Urothelium cell line (cell line): ENCODE measurements at regions not wholly inside any gene's neighbourhood (a gene's known extent, or its start where the extent isn't known, plus 50 kb on each side); places are given as distances from the start of the nearest gene placed in this dataset.
A peak's percentile ranks its signal among the peaks of the same experiment; 100 is the strongest.

Experiments used
- DNase-seq: peaks from one replicate; pipeline ENCODE4 v3.0.0; 2011; ENCODE audit warnings: low spot score, mixed read lengths
- FAIRE-seq: peaks from 2 replicates; lab custom pipeline; 2011; peaks lifted over from hg19 to GRCh38; lab: Jason Lieb, UNC

DNA sequence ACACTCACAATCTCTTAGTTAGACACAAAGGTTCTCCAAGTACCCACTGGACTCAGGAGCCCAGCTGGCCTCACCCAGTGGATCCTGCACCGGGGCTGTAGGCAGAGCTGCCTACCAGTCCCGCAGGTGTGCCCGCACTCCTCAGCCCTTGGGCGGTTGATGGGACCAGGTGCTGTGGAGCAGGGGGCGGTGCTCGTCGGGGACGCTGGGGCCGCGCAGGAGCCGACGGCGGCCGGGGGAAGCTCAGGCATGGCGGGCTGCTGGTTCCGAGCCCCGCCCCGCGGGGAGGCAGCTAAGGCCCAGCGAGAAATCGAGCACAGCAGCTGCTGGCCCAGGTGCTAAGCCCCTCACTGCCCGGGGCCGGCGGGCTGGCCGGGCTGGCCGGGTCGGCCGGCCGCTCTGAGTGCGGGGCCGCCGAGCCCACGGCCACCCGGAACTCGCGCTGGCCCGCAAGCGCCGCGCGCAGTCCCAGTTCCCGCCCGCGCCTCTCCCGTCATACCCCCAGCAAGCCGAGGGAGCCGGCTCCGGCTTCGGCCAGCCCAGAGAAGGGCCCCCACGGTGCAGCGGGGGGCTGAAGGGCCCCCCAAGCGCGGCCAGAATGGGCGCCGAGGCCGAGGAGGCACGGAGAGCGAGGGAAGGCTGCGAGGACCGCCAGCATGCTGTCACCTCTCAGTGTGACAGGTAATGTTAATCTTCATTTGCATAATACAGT is 506.8 kb downstream of the LRFN5 start:
- no peak for FAIRE-seq
- no peak for DNase-seq

DNA sequence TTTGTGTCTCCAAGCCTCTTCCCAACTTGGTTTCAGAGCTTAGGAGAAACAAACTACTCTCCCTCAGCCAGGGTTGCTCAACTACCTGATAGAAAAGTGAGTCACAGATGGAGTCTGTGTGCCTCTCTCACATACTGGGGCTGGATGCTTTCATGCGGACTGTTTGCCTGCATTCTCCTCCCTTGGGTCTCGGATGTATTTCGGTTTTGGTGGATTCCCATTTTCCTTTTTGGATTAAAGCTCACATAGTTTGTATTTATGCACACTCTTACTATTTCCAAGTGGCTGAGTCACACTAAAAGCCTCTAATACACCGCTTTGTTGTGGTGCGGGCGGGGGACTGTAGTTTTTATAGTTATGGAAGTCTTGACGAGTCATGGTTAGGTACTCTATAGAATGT is 505.4 kb downstream of the LRFN5 start:
- DNase-seq: peak; percentile 21

DNA sequence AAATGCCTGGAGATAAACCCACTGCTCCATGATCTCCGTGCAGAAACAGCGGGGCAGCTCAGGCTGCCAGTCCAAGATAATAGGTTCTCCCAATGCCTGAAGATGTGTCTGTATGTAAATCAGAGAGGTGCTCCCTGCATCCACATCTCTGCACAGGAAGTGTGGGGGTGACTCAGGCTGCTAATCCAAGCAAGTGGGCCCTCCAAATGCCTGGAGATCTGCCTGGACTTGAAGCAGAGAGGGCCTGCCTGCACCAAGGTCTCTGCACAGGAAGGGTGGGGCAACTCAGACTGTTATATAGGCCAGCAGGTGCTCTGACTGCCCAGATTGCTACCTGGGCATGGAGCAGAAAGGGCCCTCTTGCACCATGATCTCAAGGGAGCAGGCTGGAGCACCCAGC is 504.7 kb downstream of the LRFN5 start:
- DNase-seq (no peak), FAIRE-seq (no peak)

More for the DNA sequence above, 505.4 kb downstream of the LRFN5 start:
- FAIRE-seq: no peak

DNA sequence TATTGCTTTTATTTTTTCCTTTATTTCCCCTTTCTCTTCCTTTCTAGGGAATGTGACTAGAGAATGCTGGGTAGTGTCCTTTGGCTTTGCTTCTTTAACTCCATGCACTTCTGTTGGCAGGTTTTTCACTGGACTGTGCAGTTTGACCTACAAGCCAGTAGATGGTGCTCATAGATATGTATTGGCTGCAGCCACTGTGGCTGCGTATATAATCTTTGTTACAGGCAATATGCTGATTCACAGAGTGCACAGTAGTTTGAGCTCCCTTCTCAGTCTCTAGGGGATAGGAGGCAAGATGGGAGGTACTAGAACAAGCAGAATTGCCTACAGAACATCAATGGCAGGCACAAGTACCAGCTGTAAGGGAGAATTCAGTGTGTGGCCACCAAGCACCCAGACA is 503.5 kb downstream of the LRFN5 start:
- DNase-seq: no peak

DNA sequence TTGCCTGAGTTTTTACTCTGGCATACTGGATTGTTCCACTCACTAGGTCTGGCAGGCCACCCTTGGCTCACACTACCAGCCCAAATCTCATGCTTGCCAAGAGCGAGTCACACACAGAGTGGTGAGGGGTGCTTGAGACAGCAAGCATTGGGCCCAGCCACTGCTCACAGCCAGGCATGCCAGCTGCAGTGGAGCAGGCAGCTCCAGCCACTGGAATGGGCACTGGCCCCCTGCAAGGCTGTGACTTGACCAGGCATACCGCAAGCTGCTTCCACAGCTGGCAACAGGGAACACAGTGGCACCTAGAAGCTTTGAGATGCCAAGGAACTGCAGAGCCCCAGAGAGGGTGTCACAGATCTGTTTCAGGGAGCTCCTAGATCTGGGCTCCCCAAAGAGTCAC is 488.5 kb downstream of the LRFN5 start:
- DNase-seq (no peak), FAIRE-seq (no peak)

More for the DNA sequence above, 503.5 kb downstream of the LRFN5 start:
- no peak for FAIRE-seq

DNA sequence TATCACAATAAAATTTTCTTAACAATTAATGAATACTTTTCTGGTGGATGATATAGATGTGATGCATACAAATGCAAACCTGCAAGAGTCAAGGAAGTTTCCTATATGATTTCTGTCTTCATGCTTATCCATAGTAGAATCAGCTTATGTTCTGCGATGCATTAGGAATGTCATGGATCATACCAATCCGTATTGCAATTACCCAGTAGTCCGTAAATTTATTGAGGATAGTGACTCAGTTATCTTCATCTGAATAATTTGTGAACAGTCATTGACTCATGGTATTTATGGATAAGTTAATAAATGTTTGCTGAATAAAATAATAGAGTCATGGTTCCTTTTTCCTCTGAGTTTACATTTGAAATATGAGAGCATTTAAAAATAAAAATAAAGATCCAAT is 483.4 kb downstream of the LRFN5 start:
- no peak for DNase-seq
- FAIRE-seq: no peak

DNA sequence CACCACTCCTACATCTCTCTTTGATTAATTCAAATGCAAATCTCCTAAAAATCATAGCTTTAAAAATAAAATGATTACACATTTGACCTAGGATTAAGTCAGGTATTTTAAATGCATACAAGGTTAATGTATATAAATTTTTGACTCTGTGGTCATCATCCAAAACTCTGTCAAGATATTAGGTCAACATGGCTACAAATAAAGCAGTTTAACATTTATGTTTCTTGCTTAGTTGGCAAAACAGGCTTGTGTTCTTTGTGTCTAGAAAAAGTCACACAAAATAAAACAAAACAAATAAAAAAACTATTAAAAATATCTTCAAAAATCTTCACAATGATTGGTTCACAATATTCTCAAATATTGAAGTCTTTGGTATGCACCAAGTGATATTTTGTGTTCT is 473.2 kb downstream of the LRFN5 start:
- DNase-seq: no peak
- FAIRE-seq: no peak

DNA sequence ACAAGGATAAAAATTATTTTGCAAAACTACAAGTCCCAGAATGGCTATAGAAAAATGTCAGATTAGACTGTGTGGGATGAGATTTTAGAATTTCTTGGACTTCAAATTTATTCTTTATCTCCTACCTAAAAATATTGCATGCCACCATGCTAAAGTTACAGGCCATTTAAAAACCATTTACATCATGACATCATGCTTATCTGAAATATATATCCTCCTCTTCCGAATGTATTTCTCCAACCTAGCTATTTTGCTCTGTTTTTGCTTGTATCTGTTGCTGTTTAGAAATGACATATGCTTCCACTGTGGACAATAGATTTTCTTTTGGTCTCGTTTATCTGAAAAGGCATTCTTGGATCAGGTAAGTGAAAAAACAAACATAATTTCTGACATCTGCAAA is 471.7 kb downstream of the LRFN5 start:
- DNase-seq (no peak), FAIRE-seq (no peak)

DNA sequence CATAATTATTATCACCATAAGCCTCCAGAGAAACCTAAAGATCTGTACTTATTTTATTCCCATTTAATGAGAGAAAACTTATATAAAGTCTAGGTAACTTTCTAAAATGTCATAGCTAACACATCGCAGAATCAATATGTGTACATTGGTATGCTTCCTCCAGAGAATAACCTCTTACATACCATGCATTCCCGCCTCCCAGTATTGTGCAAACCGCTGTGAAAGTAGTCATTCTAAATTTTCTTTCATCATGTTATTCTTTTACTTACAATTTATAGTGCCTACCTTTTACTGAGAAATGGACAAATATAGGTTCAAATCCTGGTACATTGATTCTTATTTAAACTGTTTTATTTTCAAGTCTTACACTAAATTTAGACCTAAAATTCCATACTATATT is 463.4 kb downstream of the LRFN5 start:
- no peak for FAIRE-seq
- DNase-seq: no peak

DNA sequence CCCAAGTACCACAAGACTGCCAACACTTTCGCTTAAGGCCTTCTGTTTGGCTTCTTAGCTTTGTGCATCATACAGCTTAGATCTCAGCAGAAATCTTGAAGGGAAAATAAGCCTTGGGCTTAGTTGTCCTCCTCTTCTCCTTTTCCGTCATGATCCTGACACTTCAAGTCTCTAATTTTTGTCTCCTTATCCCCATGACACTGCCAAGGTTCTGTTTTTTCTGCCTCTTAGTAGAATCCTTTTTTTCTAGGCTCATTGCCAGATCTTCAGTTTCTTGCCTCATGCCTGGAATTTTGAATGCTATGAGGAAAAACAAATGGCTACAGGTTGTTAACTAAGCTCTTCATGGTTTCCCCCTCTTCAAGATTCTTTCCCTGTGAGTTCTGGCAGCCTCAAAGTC is 450.4 kb downstream of the LRFN5 start:
- FAIRE-seq (no peak), DNase-seq (no peak)

DNA sequence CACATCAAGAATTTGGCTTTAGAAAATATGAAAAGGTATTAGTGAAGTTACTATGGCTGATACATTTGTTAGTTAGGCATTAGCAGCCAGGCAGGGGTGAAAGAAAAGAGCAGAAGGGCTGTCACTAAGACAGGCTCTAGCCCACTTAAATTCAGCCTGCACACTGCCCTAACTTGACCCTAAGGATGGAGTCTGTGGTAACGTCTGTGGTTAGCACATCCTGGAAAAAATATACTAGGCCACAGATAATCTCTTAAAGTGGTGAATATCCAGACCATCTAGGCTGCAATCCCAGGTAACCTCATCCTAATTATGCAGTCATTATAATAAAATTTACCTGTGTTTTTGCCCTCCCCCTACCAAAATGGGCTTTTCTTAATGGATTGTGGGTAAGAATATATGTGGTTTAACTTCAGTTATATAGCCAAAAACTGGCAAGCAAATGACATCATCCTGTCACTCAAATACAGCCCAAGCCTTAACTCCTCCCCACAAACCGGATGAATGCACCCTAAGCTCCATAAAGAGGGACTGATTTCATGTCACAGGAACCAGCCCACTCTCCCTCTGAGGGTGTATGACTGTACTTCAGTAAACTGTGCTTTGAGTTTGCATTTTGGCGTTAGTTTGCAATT is 440.9 kb downstream of the LRFN5 start:
- FAIRE-seq: no peak
- DNase-seq: peak; percentile 4

DNA sequence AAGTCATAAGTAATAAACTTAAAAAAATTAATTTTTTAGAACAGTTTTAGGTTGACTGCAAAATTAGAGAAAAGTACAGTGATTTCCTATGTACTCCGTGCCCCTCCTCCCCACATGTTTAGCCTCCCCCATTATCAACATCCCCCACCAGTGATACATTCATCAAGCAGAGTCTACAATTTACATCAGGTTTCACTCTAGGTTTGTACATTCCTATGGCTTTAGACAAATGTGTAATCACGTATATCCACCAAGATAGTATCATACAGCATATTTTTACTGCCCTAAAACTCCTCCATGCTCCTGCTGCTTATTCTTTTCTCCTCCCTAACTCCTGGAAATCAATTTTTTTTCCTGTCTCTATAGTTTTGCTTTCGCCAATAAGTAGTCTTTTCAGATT is 438.7 kb downstream of the LRFN5 start:
- FAIRE-seq: no peak
- no peak for DNase-seq

DNA sequence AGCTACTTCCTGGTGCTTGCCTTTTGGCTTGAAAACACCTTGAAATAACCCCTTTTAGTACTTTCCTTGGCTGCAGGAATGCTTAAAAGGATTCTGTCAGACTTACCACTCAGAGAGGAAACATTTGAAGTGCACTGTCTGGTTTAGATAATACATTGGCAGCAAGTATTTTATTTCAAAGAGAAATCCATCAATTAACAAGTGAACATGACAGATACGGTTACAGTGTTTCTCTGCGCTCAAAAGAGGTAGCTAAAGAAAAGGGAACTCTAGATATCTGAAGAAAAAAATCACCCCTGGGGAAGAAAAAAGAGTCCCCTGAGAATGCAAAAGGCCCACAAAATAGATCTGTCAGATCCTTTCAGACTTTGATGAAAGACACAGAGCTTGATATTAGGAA is 421.9 kb downstream of the LRFN5 start:
- FAIRE-seq (no peak), DNase-seq (no peak)

DNA sequence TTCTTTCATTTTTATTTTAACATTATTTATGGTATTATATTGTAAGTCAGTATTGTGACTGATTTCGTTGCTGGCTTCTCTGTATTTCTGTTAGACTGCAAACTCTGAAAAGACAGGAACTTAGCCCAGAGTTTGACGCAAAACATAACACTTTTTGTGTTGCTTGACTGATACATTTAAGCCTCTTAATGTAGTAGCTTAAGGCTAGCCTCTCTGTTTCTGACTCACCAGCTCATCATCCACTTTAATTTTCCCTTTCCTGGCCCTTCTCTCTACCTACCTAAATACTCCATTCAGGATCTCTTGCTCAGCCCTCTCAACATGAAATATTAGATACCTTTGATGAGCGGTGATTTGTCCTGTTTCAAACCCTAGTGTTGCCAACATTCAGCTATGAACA is 420.6 kb downstream of the LRFN5 start:
- no peak for FAIRE-seq
- no peak for DNase-seq

DNA sequence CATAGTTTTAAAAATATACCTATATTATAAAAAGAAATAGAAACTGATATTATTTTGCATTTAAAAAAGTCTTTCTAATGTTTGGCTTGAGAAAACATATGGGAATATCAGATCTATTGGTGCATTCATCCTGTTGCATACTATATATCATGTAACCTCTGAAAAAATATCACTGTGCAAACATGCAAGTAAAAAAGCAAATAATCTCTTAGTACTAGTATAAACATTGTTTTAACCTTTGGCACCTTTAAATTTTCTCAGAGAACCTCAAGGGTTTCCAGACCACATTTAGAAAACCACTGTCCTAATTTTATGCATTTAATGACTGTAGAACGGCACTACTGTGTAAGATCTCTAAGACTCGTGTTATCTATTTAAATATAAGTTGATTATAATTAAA is 416.8 kb downstream of the LRFN5 start:
- FAIRE-seq (no peak), DNase-seq (no peak)

DNA sequence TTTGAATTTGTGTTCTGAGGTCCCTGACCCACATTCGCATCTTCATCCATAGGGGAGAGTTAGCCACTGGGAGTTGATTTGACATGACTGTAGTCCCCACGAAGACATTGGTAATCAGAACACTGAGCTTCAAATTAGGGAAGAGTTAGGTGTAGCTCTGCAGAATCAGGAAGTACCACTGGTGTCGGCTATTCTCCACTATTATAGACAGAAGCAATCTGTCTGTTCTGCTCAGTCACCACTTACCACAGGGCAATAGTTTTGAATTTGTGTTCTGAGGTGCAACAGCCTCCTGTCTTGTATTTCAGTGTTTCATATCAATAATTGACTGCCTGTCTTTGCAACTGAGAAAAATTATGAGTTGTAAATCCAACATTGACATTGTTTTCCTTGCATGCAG is 407.6 kb downstream of the LRFN5 start:
- DNase-seq (no peak), FAIRE-seq (no peak)

DNA sequence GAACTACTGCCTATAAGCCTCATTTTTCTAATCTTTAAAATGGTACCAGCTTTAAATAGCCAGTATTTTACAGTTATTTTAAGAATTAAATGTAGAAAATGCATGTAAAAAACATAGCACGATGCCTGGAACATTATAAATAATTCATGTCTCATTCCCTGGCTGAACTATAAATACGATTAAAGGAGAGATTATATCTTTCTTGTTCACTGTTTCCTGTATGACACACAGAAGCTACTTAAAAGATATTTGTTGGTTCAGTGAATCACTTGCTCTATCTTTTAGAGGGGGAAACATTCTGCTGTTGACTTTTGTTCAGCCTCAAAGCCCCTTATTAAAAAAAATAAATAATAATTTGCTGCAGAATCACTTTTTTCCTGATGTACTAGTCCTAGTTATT is 406.9 kb downstream of the LRFN5 start:
- DNase-seq: no peak
- FAIRE-seq: no peak

DNA sequence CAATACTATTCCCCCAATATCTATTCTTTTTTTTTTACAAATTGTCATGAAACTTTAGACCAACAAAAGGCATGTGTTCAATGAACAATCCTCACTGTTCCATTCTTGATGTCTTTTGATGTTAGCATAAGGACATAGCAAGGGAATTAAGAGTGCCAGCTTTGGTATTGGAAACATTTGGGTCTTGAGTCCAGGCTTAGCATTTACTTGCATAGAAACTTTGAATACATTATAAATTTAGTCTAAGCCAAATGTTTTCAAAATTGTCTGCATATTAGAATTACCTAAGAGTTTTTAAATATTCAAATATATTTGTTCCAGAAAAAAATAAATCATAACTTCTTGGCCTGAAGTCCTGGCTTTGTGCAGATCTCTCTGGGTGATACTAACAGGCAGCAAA is 406.5 kb downstream of the LRFN5 start:
- no peak for FAIRE-seq

DNA sequence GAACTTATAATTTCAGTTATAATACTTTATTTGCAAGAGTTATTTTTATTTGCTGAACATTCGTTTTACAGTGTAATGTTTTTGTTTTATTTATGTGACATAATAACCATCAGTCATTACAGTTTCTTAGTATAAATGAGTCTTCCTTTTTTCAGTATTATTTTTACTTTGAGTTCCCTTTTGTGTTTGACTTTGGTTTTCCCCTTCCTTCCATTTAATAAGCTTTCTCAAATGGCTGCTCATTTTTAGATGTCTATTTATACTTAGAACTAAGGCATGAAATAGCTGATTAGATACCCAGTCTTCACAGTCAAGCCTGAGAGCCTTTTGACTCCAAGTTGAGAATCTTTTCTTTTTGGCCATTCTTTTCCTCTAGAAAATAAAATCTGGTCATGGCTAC is 404.5 kb downstream of the LRFN5 start:
- DNase-seq (no peak), FAIRE-seq (no peak)

More for the DNA sequence above, 406.5 kb downstream of the LRFN5 start:
- DNase-seq: no peak

DNA sequence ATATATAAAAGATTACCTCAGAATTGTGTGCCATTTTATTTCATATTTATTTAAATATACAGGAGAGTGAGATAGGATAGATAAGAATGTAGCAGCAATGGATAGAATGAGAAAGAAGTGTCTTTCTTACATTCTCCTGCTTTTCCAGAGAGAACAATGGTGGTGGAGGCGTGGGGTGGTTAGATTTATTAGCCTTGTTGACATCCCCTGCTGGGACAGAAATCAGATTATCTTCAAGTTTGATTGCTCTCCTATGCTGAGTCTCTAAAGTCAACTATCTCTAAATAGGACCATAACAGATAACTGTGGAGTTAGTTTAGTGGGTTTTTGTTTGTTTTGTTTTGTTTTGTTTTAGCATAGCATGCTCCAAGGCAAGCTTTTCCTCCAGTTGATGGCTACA is 397.6 kb downstream of the LRFN5 start:
- no peak for FAIRE-seq
- DNase-seq: no peak

DNA sequence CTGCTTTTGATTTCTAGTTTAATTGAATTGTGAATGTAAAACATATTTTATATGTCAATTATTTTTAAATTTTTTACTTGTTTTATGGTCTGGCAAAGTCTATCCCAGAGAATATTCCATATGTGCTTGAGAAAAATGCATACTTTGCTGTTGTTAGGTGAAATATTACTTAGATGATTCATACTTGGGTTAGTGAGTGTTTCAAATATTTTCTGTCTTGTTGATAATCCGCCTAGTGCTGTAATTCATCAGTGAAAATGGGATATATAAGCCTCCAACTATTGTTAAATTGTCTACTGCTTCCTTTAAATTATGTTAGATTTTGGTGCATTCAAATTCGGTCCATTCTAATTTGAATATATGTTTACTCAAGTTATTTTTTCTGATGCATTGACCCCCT is 395.5 kb downstream of the LRFN5 start:
- no peak for DNase-seq
- no peak for FAIRE-seq

DNA sequence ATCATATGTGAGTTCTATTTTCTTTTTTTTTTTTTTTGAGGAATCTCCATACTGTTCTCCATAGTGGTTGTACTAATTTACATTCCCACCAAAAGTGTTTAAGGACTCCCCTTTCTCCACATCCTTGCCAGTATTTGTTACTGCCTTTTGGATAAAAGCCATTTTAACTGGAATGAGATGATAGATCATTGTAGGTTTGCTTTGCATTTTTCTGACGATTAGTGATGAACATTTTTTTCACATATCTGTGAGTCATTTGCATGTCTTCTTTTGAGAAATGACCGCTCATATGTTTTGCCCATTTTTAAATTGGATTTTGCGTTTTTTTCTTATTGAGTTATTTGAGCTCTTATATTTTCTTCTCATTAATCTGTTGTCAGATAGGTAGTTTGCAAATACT is 394.8 kb downstream of the LRFN5 start:
- no peak for FAIRE-seq
- no peak for DNase-seq

DNA sequence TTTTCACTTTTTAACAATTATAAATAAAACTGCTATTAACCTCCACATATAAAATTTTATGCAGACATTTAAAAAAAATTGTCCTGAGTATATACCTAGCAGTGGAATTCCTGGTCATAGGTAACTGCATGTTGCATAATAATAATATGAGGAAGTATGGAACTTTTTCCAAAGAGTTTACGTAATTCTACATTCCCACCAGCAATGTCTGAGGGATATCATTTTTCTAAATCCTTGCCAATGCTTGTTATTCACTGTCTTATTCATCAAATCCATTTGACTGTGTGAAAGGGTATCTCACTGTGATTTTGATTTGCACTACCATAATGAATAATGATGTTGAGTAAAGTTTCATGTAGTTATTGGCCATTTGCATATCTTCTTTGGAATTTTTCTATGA is 393.8 kb downstream of the LRFN5 start:
- no peak for DNase-seq
- FAIRE-seq: no peak
